GM18861 (cell line): ENCODE measurements at regions not wholly inside any gene's neighbourhood (a gene's known extent, or its start where the extent isn't known, plus 50 kb on each side); places are given as distances from the start of the nearest gene placed in this dataset.

Experiments used
- ATAC-seq: cut with Tn5 transposase; IDR thresholded peaks from one replicate; pipeline ENCODE4 v1.9.1; 2021; ENCODE audit not compliant: unreplicated experiment

- ATAC-seq = no peak
Measured at GRCh38 chr12:38547586-38547985, 231.0 kb downstream of the ALG10B start.

DNA sequence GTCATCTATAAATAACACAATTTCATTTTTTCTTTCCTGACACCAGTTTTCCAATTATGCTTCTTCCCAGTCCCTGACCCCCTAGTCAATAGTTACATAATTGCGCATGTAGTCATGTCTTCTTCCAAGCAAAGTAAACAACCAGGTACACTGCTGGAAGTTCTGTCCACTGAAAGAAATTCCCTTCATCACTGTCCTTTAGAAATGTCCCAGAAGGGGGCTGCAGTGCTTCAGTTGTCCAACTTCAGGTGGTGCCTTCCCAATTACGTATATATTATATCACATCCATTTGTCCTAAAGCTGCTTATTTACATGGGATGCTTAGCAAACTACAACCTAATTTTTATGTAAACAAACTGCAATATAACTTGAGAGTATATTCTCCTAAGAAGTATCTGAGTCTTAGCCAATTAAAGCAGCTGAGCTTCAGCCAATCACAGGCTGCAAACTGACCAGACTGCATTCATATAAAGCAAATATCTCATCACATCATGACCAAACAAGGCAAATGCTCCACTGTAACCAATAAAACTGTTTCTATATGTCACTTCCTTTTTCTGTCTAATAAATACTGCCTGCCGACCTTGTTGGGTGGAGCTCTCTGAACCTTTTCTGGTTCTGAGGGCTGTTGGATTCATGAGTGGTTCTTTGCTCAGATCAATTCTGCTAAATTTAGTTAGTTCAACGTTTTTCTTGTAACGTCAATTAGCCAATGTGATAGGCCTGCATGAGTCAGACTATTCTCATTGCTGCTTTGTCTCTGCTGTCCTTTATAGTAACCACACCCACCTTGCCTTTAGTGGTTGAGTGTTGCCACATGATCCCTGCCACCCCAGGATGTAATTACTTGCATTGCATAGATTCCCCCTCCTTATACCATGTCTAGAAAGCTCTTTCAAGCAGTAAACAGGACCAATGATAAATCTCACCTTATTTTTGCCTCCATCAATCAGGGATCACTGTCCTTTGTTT is 239.3 kb downstream of the ALG10B start:
- ATAC-seq = no peak

DNA sequence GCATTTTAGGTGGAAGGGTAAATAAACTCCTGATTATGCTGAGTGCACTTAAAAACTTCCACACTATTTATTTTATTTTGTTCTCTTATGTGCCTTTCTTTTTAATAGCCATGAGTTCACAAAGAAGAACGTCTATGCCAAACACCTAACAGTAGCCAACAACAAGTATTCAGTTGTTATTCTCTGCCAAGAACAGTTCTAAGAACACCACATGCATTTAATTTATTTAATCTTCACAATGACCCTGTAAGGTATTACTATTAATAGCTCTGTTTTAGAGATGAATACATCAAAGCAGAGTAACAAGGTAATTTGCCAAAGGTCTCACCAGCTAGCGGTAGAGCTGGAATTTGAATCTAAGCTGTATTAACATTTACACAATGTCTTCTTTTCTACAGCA is 240.1 kb downstream of the ALG10B start:
- ATAC-seq = no peak

- no peak for ATAC-seq
Measured at GRCh38 chr12:38585086-38585485, 268.5 kb downstream of the ALG10B start.

DNA sequence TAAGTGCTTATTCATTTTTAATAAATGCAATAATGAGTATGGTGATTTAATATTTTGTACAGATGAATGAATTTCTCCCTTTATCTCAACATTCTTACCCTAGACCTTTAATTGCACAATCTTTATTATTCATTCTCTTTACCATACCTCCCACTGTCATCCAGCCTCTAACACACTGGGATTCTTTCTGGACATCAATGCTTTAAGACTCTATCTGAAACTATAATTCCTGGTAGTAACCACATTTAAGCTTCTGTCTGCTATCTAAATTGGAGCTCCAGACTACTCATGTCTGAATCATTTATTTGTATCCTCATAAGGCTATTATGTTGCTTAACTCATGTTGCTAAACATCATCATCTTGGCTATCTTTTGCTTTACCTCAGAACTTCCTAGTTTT is 270.2 kb downstream of the ALG10B start:
- ATAC-seq = no peak

DNA sequence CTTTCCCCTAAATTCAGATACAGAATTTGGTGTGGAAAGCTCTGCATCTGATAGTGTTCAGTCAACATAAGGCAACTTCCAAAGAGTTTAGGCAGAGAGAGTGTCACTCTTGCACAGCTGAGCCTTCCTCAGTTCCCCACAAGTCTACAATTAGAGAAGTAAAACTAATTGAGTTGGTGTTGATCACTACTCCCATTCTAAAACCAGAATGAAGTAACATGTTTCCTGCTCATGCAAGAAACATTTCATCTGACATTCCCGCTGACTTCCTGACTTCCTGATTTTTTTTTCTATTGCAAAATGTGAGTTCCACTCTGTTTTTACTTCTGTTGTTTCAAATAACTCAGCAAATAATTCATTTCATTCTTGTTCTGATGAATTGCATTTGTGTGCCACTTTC is 271.0 kb downstream of the ALG10B start:
- ATAC-seq = no peak

DNA sequence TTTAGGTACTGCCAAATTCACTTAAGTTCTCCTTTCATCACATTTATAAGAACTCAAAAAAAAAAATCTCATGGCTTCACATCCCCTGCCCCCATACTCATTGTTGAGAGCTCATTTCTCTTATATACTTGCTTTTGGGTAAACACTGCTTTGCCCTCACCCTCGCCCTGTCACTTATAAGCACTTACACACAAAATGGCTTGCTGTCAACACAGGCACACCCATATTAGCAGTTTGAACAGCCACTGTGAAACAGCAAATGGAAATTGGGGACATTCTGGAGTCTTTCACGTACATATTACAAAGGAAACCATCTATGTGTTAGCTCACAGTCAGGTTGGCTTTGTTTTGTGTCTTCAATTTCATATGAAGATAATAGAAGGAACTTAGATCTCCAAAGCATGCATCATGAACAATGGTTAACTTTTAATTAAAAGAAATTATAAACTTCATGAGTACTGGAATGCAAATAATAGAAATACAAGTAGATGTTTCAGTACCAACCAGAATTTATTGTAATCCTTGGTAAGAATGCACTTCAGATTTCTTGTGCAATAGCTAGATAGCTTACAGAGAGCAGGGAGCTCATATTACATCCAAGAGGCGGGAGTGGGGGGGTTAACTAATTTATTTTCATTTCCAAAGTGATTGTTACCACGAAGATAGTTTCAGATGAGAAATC is 272.2 kb downstream of the ALG10B start:
- no peak for ATAC-seq

DNA sequence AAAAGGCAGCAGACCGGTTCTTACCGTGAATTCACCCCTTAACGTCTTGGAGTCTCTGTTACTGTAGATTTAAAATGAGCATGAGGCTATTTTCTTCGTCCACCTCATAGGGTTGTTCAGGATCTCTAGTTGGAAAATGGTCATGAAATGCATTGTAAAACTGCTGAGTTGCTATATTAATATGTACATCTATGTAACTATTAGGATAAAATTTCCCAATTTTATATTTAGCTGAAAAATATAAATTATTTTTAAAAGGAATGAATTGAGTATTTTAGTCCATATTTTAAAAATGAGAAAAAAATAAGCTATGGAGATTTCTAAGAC is 272.7 kb downstream of the ALG10B start:
- no peak for ATAC-seq

DNA sequence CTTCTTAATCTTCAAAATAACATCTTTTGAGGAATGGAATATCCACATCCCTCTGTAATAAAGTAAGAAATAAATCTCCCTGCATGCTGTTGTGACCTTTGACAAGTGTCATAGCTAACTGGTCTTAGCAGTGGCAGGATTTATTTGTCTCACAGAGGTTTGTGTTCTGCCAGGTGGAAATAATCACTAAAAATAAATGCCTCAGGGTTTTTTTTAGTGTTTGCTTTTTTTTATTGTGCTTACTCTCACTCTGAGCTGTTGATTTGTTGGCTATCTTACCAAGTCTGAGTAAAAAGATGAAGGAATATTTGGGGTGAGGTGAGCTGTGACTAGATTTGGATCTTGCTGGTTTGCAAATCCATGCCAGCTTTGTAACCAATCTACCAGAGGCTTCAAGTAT is 285.4 kb downstream of the ALG10B start:
- ATAC-seq = no peak
